H7 (cell line): ENCODE measurements at regions not wholly inside any gene's neighbourhood (a gene's known extent, or its start where the extent isn't known, plus 50 kb on each side); places are given as distances from the start of the nearest gene placed in this dataset.
"Not testable (repeated sequence)": the region's sequence is repeated elsewhere in the genome, so short reads cannot be mapped to it uniquely, and the experiment has no call there.

Experiments used
- DNase-seq: peaks from one replicate; pipeline ENCODE4 v3.0.0; 2012
- H3K27me3 ChIP-seq: 2 replicates; pipeline ENCODE4 v1.6.0; 2011; ENCODE audit warnings: mild to moderate bottlenecking, low read length; ENCODE audit not compliant: control insufficient read depth, insufficient read depth
- H3K36me3 ChIP-seq: replicated peaks from 2 replicates; pipeline ENCODE4 v1.5.1; 2011; ENCODE audit warnings: low read length; ENCODE audit not compliant: control insufficient read depth, insufficient read depth
- H3K4me3 ChIP-seq: 2 replicates; pipeline ENCODE4 v1.5.1; 2011; ENCODE audit warnings: low read depth, mild to moderate bottlenecking, control low read depth, low read length, moderate library complexity; ENCODE audit not compliant: insufficient read depth

DNA sequence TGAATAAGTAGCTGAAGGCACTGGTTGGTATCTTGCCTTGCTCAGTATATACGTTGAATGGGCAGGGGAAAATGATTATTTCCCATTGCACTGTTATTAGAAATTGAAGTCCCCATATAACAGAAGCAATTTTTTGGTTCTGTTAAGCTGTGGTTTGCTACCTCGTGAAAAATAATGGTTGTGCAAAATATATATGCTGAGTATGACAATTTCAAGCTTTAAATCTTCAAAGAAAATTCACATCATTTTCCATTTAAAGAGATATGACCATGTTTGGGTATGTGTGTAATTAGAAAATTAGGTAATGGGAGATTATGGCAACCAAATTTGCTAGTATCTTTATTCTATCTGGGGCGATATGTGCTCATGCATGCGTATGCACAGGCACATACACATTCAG, 139.8 kb downstream of the DMAC1 start:
- Histone ChIP-seq H3K36me3 (no peaks in the 10 kb centered on the region), H3K27me3 (no peaks in the 10 kb centered on the region), H3K4me3 (no peak overlapping the region)
- DNase-seq: no peak

DNA sequence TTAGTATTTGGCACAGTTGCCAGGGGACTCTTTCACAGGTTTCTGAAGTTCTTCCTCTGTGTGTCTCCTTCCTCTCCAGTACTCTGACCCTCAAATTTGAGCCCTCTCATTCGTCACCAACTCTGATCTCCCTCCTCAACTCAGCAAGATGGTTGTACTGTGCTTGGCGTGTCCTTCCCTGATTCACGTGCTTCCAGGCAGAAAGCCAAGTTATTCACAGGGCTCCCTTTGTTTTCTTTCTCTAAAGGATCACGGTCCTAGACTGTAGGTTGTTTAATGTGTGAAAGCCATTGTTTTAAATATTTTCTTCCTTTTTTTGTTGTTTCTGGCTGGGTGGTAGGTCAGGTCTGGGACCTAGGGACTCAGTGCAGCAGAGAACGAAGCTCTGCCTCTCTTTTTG, 142.9 kb downstream of the DMAC1 start:
- Histone ChIP-seq H3K4me3 (no peak overlapping the region), H3K36me3 (no peaks in the 10 kb centered on the region), H3K27me3 (no peaks in the 10 kb centered on the region)
- DNase-seq: no peak

DNA sequence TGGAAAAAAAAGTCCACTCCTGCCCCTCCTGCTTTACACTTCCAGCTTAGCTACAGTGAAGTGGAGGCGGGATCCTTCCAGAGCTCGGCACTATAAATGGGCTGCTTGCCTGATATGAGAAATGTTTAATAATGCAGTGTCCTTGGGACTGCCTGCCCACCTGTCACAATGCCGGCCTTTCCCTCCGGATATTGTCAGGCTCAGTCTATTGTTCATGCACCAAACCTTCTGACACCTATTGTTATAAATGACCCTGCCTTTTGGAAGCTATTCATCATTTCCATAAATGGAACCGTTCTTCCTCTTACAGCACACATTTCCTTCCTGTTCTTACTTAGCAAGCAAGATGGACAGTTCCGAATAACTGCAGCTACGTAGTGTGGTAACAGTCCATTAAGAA, 146.3 kb downstream of the DMAC1 start:
- Histone ChIP-seq H3K4me3 (no peak overlapping the region), H3K27me3 (no peaks in the 10 kb centered on the region), H3K36me3 (no peaks in the 10 kb centered on the region)
- DNase-seq: no peak

DNA sequence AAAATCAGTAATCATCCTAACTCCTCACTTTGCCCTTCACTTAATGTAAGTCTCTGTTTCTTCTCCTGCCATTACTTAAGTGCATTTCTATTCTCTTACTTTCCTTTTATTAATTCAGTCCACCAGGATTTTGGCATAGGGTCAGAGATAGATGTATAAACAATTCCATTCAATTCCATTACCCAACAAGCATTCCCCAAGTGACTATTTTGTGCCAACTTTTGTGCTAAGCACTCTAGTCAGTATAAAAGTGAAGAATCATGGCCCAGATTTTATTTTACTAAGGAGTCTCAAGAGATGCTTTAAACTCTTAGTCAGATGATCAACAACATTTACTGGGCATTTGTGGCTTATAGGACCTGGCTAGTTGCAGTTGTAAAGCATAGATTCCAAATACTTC, 159.3 kb downstream of the DMAC1 start:
- Histone ChIP-seq H3K36me3 (no peaks in the 10 kb centered on the region), H3K4me3 (no peak overlapping the region), H3K27me3 (no peaks in the 10 kb centered on the region)
- DNase-seq: no peak

DNA sequence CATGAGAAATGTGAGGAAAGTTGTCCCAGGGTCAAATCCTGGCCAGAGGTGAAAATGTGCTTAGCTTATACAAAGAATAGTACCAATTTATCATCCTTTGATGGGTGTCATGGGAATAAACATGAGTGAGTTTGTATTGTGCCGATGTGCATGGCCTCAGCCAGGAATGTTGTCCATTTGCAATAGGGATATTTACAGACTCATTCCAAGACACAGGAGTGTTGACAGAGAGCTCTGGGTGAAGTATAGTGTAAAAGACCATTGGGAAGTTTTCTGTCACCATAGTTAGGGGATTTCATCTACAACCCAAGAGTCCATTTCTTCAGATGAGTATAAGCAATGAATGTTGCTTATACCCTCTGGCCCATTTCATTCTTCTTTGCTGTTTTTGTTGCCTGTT, 160.1 kb downstream of the DMAC1 start:
- no peak overlapping the region for H3K4me3 ChIP-seq
- DNase-seq: no peak
- H3K36me3 ChIP-seq: no peaks in the 10 kb centered on the region
- H3K27me3 ChIP-seq: no peaks in the 10 kb centered on the region

DNA sequence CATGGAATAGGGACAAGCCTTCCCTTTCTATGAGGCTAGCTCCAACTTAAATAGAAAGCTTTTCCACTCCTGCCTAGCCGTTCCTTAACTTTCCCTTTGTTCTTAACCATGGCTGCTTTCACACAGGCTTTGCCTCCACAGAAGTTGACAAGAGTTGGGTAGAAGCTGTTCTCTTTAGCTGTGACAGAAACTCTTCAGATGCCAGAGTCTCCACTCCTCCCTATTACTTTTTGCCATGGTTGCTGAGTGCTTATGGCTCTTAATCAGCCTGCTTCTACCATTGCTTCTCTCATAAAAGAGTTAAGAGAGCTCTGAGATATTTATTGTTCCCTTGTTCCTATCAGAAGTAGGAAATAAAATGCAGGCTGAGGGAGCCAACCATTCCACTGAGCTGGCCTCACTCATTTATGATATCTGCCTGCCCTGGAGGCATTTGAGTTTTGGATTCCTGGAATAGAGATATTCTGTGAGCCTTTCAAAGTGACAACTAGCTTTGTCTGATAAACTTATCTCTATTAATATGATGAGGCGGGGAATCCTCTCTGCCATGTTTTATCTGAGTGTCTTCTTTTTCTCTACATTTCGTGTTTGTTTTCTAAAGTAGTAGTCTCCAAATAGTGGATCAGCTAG, 162.6 kb downstream of the DMAC1 start:
- DNase-seq: no peak
- no peaks in the 10 kb centered on the region for H3K27me3 ChIP-seq

DNA sequence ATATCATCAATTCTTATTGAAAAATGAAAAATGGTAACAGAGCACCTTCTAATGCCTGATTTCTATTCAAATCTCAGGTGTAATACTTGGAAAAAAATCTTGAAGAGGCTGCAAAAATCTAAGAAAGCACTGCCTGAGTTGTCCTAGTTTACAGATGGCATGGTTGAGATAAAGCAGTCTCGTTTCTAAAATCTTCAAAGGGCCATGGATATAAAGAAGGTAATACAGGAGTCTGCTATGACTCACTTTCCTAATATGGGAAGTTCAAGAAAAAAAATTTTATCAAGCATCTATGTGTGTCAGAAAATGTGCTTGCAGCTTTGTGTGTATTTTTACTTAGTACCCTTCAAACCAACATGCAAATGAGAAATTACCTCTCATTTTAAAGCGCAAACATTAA, 163.3 kb downstream of the DMAC1 start:
- Histone ChIP-seq H3K4me3 (no peak overlapping the region), H3K36me3 (no peaks in the 10 kb centered on the region), H3K27me3 (no peaks in the 10 kb centered on the region)
- DNase-seq: no peak

More for the DNA sequence above, 162.6 kb downstream of the DMAC1 start:
- Histone ChIP-seq H3K4me3 (no peak overlapping the region), H3K36me3 (no peaks in the 10 kb centered on the region)

DNA sequence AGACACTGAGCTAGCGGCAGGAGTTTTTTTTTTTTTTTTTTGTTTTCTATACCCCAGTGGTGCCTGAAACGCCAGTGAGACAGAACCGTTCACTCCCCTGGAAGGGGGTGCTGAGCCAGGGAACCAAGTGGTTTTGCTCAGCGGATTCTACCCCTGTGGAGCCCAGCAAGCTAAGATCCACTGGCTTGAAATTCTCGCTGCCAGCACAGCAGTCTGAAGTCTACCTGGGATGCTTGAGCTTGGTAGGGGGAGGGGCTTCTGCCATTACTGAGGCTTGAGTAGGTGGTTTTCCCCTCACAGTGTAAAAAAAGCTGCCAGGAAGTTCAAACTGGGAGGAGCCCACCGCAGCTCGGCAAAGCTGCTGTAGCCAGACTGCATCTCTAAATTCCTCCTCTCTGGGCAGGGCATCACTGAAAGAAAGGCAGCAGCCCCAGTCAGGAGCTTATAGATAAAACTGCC, 173.0 kb downstream of the DMAC1 start:
- H3K4me3 ChIP-seq, DNase-seq, H3K36me3 ChIP-seq, H3K27me3 ChIP-seq: not testable (repeated sequence)

DNA sequence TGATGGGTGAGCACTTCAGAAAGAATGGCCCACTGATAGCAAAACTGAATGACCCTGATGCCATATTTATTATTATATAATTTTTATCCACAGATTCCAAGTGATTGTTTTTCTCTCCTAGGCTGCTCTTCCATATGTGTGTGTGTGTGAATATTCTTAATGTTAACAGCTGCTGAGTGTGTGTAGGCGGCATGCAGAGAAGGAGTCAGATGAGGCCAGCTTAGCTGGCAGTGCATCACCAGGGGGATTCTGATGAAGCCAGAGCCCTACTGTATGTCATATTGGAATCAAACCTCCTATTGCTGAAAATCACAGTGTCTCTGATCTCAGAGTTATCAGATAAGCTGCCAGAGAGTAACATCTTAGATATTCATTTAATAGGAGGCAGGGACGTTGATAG, 177.1 kb downstream of the DMAC1 start:
- DNase-seq: no peak
- Histone ChIP-seq H3K4me3 (no peak overlapping the region), H3K27me3 (no peaks in the 10 kb centered on the region), H3K36me3 (no peaks in the 10 kb centered on the region)

DNA sequence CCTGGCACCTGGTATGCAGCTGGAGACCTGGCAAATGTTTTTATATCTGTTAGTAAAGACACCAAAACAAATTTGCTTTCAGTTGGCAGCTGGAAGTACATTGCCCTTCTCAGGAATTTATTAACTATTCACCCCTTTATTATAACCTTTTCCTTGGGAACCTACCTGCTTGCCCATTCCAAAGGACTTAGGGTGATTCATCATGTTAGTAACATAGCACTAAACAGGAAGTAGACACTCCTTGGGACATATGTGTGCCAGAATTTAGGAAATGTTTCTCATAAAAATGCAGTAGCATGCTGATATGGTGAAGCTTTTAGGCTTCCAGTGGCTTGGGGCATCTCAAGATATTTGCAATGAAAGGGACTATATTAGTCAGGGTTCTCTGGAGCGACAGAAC, 184.2 kb downstream of the DMAC1 start:
- Histone ChIP-seq H3K36me3 (no peaks in the 10 kb centered on the region), H3K27me3 (no peaks in the 10 kb centered on the region), H3K4me3 (no peak overlapping the region)
- no peak for DNase-seq

DNA sequence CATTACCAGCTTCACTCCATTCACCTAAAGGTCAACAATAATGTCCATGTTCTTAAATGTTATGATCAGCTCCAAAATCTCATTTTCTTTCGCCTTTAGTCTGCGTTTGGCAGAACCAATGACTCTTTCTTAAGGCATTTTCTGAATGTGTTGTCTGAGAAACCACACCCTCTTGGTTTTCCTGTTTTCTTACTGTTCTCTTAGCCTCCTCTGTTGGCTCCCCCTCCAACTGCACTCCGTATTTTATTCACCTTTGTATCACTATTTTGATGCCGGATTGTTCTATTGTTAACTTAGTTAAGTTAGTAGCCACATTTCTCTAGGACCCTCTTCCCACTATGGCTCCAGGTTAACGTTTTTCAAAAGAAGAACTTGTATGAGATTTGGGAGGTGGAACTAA, 185.6 kb downstream of the DMAC1 start:
- H3K36me3 ChIP-seq: no peaks in the 10 kb centered on the region
- no peaks in the 10 kb centered on the region for H3K27me3 ChIP-seq
- DNase-seq: no peak
- H3K4me3 ChIP-seq: no peak overlapping the region

DNA sequence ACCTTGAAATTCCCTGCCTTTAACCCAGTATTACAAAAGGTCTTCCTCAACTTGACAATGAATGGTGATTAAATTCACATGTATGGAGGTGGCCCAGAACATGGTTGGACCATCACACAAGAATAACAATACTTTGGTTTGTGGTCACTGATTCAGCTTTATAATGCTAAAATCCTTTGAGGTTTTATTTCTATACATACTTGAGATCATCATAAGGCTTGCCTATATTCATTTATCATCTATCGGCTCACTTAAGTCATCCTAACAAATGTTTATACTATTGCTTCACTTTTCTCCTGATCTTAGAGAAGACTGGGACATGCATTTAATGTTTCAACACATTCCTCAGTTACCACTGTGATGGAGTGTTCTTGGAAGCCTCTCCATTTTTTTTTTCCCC, 191.3 kb downstream of the DMAC1 start:
- Histone ChIP-seq H3K36me3 (no peaks in the 10 kb centered on the region), H3K27me3 (no peaks in the 10 kb centered on the region), H3K4me3 (no peak overlapping the region)
- DNase-seq: no peak

DNA sequence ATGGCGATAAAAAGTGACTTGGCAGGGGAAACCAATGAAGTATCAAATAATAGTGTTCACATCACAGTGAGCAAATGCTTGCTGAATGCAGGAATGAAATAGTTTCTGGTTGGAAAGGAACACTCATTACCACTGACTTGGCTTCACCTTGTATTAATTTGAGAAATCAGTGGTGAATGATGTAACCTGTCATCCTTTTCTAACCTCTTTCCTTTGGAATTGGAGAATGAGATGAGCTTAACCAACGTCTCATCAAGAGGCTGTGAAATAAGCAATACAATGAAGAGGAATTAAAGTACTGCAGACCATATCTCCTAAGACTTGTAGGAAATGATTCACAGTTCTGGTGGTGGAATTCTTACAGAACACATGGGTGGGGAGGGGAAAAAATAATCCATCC, 192.2 kb downstream of the DMAC1 start:
- no peak overlapping the region for H3K4me3 ChIP-seq
- H3K36me3 ChIP-seq: no peaks in the 10 kb centered on the region
- H3K27me3 ChIP-seq: no peaks in the 10 kb centered on the region
- DNase-seq: no peak

DNA sequence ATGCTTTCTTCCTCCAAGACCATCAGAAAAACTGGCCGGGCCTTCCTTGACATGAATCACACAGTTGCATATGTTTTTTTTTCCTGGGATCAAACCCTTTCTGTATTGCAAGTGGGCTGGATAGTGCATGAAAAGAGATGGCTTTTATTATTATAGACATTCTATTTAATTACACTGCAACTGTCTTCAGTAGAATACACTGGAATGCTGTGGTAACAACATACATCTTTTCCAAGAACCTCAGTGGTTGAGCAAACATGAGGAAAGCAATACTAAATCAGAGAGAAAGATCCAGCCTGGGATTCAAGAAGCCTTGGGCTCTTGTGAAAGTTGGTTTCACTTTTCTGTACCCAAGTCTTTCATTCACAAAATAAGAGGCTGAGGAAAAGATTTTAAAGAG, 193.0 kb downstream of the DMAC1 start:
- no peaks in the 10 kb centered on the region for H3K36me3 ChIP-seq
- H3K27me3 ChIP-seq: no peaks in the 10 kb centered on the region
- DNase-seq: no peak
- no peak overlapping the region for H3K4me3 ChIP-seq

DNA sequence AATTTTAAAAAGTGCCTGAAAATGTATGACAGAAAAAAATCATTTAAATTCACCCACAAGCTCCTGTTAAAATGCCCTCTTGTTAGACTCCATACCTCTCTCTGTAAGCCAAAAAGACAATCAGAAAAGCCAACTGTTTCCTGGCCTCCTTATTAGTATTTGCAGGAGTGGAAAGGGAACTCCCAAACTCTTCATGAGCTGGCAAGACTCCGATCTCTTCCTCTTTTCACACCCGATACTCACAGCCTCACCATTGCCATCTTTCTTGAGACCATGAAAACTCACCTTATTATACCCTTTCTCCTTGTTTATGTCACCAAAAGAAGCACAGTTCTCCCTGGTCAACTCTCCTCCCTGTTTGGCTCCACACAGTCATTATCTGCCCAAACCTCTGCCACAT, 197.8 kb downstream of the DMAC1 start:
- H3K27me3 ChIP-seq: no peaks in the 10 kb centered on the region
- DNase-seq: no peak
- H3K36me3 ChIP-seq: no peaks in the 10 kb centered on the region
- no peak overlapping the region for H3K4me3 ChIP-seq

DNA sequence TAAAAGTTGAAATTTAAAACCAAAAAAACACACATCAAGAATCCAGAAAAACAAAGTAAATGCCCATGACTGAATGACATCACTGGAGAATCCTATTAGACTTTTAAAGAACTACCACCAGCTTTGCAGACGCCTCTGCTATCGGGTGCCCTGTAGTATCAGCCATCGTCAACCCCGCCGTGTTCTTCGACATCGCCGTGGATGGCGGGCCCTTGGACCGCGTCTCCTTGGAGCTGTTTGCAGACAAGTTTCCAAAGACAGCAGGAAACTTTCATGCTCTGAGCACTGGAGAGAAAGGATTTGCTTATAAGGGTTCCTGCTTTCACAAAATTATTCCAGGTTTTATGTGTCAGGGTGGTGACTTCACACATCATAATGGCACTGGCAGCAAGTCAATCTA, 201.9 kb downstream of the DMAC1 start:
- no peak for DNase-seq

More for the DNA sequence above, 201.9 kb downstream of the DMAC1 start:
- H3K36me3 ChIP-seq: no peaks in the 10 kb centered on the region
- H3K27me3 ChIP-seq: no peaks in the 10 kb centered on the region
- H3K4me3 ChIP-seq: no peak overlapping the region
